GM12878 (cell line): ENCODE measurements at regions not wholly inside any gene's neighbourhood (a gene's known extent, or its start where the extent isn't known, plus 50 kb on each side); places are given as distances from the start of the nearest gene placed in this dataset.

Experiments
- ATAC-seq: fragments of 200-7000 bp; cut with Tn5 transposase; 3 replicates; pipeline ENCODE4 v1.9.1; 2020; ENCODE audit warnings: mild to moderate bottlenecking, moderate library complexity
- BruUV-seq: library from RNA; stranded (reverse); fragments of 400-500 nt; replicated peaks from 2 replicates; lab custom pipeline; 2021; lab: Mats Ljungman, UMichigan
- CTCF ChIA-PET: fragments of 300-600 bp; sonication (Branson Sonifier 250); formaldehyde crosslinking; extraction: SDS; loops from one replicate; lab custom pipeline; 2021; ENCODE audit warnings: inconsistent platforms; lab: Yijun Ruan, JAX
- POLR2A ChIA-PET: fragments of 350-600 bp; formaldehyde crosslinking; extraction: SDS; loops from one replicate; lab custom pipeline; 2021; ENCODE audit warnings: inconsistent platforms; lab: Charles Lee
- RAD21 ChIA-PET: fragments of 300-600 bp; sonication (Branson Sonifier 250); formaldehyde crosslinking; loops from one replicate; lab custom pipeline; 2023; ENCODE audit warnings: antibody characterized with exemption; ENCODE audit not compliant: unreplicated experiment; lab: Charles Lee
- SMC1A ChIA-PET: fragments of 300-600 bp; sonication (Branson Sonifier 250); formaldehyde crosslinking; loops from one replicate; lab custom pipeline; 2023; ENCODE audit not compliant: unreplicated experiment, uncharacterized antibody; lab: Charles Lee
- DNase-seq: peaks from one replicate; pipeline ENCODE4 v3.0.0-alpha.2; 2011; ENCODE audit warnings: low read depth, low spot score
- FAIRE-seq: peaks from 3 replicates; lab custom pipeline; 2011; peaks lifted over from hg19 to GRCh38; lab: Jason Lieb, UNC
- H2AFZ ChIP-seq: 2 replicates; pipeline ENCODE4 v1.6.0; 2011; ENCODE audit warnings: low read depth, low read length, control low read depth; ENCODE audit not compliant: control insufficient read depth
- H3K27ac ChIP-seq: 2 replicates; pipeline ENCODE4 v1.5.1; 2011; ENCODE audit warnings: control low read depth; ENCODE audit not compliant: control insufficient read depth, insufficient read depth
- H3K27me3 ChIP-seq, 2 experiments: replicated peaks in 1 of 2; 2 replicates each; pipeline versions ENCODE4 v1.6.0 to v1.6.1; 2011; ENCODE audit warnings: low read length in 1 of 2; ENCODE audit not compliant: control insufficient read depth in 2 of 2, insufficient read depth in 2 of 2
- H3K36me3 ChIP-seq, 2 experiments: 2 replicates each; pipeline ENCODE4 v1.5.1; 2011; ENCODE audit warnings: low read length in 1 of 2; ENCODE audit not compliant: control insufficient read depth in 2 of 2, insufficient read depth in 2 of 2
- H3K4me1 ChIP-seq: 2 replicates; pipeline ENCODE4 v1.6.1; 2011; ENCODE audit warnings: mild to moderate bottlenecking, low read length, moderate library complexity, mixed read lengths; ENCODE audit not compliant: control insufficient read depth, insufficient read depth
- H3K4me2 ChIP-seq: 2 replicates; pipeline ENCODE4 v1.6.0; 2011; ENCODE audit warnings: control low read depth; ENCODE audit not compliant: control insufficient read depth, insufficient read depth
- H3K4me3 ChIP-seq: fragments of 200-600 bp; sonication (generic); 2 replicates; pipeline ENCODE4 v1.5.1; 2016
- H3K79me2 ChIP-seq: 2 replicates; pipeline ENCODE4 v1.6.0; 2011; ENCODE audit warnings: low read length; ENCODE audit not compliant: control insufficient read depth, insufficient read depth
- H3K9ac ChIP-seq: 2 replicates; pipeline ENCODE4 v1.8.0; 2011; ENCODE audit warnings: low read length, control low read depth, mixed read lengths; ENCODE audit not compliant: control insufficient read depth, insufficient read depth
- H3K9me3 ChIP-seq: replicated peaks from 3 replicates; pipeline ENCODE4 v1.5.1; 2011; ENCODE audit warnings: mild to moderate bottlenecking, low read length; ENCODE audit not compliant: control insufficient read depth, insufficient read depth
- H4K20me1 ChIP-seq: 2 replicates; pipeline ENCODE4 v1.6.0; 2011; ENCODE audit not compliant: control insufficient read depth, insufficient read depth
- DPF2 ChIP-seq: fragments of 450-650 bp; IDR thresholded peaks from 2 replicates; pipeline ENCODE4 v1.6.1; 2017; ENCODE audit warnings: mild to moderate bottlenecking
- ETV6 ChIP-seq, 2 experiments: fragments of 450-650 bp in 1 of 2; IDR thresholded peaks in 1 of 2; conservative IDR thresholded peaks in 1 of 2; 2 replicates each; pipeline ENCODE4 v1.6.1; 2014; ENCODE audit warnings: antibody characterized with exemption in 1 of 2, borderline replicate concordance in 1 of 2, low read depth in 1 of 2, mild to moderate bottlenecking in 1 of 2, moderate library complexity in 1 of 2
- IRF3 ChIP-seq: fragments of 450-650 bp; IDR thresholded peaks from 2 replicates; pipeline ENCODE4 v1.6.1; 2014; ENCODE audit warnings: mild to moderate bottlenecking
- LARP7 ChIP-seq: fragments of 450-650 bp; IDR thresholded peaks from 2 replicates; pipeline ENCODE4 v1.6.1; 2017; ENCODE audit warnings: mild to moderate bottlenecking
- PBX3 ChIP-seq: IDR thresholded peaks from 2 replicates; pipeline ENCODE4 v1.6.1; 2011; ENCODE audit warnings: mild to moderate bottlenecking, low read depth, low read length, moderate library complexity; ENCODE audit not compliant: insufficient replicate concordance
- POLR2AphosphoS2 ChIP-seq: IDR thresholded peaks from 2 replicates; pipeline ENCODE4 v1.6.1; 2011; ENCODE audit warnings: low read depth, mild to moderate bottlenecking, low read length, improper control_type of control experiment, moderate library complexity
- RFX5 ChIP-seq: IDR thresholded peaks from 2 replicates; pipeline ENCODE4 v1.6.1; 2011; ENCODE audit warnings: low read depth, low read length, improper control_type of control experiment
- SMAD1 ChIP-seq: fragments of 450-650 bp; IDR thresholded peaks from 2 replicates; pipeline ENCODE4 v1.6.1; 2018; ENCODE audit warnings: mild to moderate bottlenecking, low read depth; ENCODE audit not compliant: partially characterized antibody
- SUPT20H ChIP-seq: IDR thresholded peaks from 2 replicates; pipeline ENCODE4 v1.6.1; 2011; ENCODE audit warnings: low read depth, mild to moderate bottlenecking, low read length, moderate library complexity, borderline replicate concordance; ENCODE audit not compliant: control insufficient read depth
- TAF1 ChIP-seq: IDR thresholded peaks from 2 replicates; pipeline ENCODE4 v1.6.1; 2011; ENCODE audit warnings: mild to moderate bottlenecking, low read depth, low read length, borderline replicate concordance
- WGBS: methylation state at CpG from one replicate; pipeline ENCODE4 v1.1.6; 2016; ENCODE audit warnings: low lambda C conversion rate; ENCODE audit not compliant: insufficient replicate concordance, insufficient coverage; ENCODE audit errors: missing lambda C conversion rate; 5-methylcytosine and 5-hydroxymethylcytosine counted together
- in situ Hi-C: fragments of 300-500 bp; cut with MboI; formaldehyde crosslinking; loops from 9 replicates; pipeline ENCODE4 v1.14.3; 2018; ENCODE audit warnings: mixed read lengths
- intact Hi-C: fragments of 100-400 bp; cut with micrococcal nuclease; formaldehyde crosslinking; loops from one replicate; pipeline ENCODE4 v1.14.2; 2022; ENCODE audit not compliant: unreplicated experiment
- TF ChIP-seq, protein P1 (sequence below): fragments of 450-650 bp; IDR thresholded peaks from 2 replicates; pipeline ENCODE4 v1.6.1; 2017; ENCODE audit warnings: mild to moderate bottlenecking
- TF ChIP-seq, protein P2 (sequence below): fragments of 450-650 bp; IDR thresholded peaks from 2 replicates; pipeline ENCODE4 v1.6.1; 2017; ENCODE audit warnings: mild to moderate bottlenecking, low read depth, inconsistent platforms; ENCODE audit not compliant: poor library complexity, severe bottlenecking

- ChIA-PET SMC1A (no interaction called here), POLR2A (no interaction called here), RAD21 (no interaction called here), CTCF (no interaction called here)
- Histone ChIP-seq H3K9me3 (no peaks in the 10 kb centered on the region), H3K4me1 (no peaks in the 10 kb centered on the region), H4K20me1 (no peaks in the 10 kb centered on the region), H3K27ac (no peak overlapping the region), H3K79me2 (no peaks in the 10 kb centered on the region), H3K36me3 (no peaks in the 10 kb centered on the region), H3K4me2 (no peak overlapping the region), H3K27me3 (no peaks in the 10 kb centered on the region), H3K4me3 (no peak overlapping the region), H3K9ac (no peak overlapping the region), H2AFZ (no peak overlapping the region)
- in situ Hi-C loops (no loop called here), intact Hi-C loops (no loop called here)
- no peak for DNase-seq
- no peak for FAIRE-seq
- 30% methylated on average over 2 of the region's 2 CpGs for WGBS
- BruUV-seq = no TSS peak
- no peak for ATAC-seq
- TF ChIP-seq DPF2 = no peak
- no peak for TF ChIP-seq ETV6 (conservative IDR thresholded peaks at IDR 0.05 in 1 of 2, IDR thresholded peaks at IDR 0.05 in 1 of 2; ENCODE audit: borderline replicate concordance in 1 of 2, low read depth in 1 of 2)
- TF ChIP-seq RFX5 = no peak
- TF ChIP-seq IRF3 = no peak
- TF ChIP-seq PBX3 = no peak
- TF ChIP-seq SMAD1 = no peak
- no peak for TF ChIP-seq POLR2AphosphoS2
- TF ChIP-seq SUPT20H = no peak
- TF ChIP-seq, protein P1, sequence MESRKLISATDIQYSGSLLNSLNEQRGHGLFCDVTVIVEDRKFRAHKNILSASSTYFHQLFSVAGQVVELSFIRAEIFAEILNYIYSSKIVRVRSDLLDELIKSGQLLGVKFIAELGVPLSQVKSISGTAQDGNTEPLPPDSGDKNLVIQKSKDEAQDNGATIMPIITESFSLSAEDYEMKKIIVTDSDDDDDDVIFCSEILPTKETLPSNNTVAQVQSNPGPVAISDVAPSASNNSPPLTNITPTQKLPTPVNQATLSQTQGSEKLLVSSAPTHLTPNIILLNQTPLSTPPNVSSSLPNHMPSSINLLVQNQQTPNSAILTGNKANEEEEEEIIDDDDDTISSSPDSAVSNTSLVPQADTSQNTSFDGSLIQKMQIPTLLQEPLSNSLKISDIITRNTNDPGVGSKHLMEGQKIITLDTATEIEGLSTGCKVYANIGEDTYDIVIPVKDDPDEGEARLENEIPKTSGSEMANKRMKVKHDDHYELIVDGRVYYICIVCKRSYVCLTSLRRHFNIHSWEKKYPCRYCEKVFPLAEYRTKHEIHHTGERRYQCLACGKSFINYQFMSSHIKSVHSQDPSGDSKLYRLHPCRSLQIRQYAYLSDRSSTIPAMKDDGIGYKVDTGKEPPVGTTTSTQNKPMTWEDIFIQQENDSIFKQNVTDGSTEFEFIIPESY = no peak
- TF ChIP-seq, protein P2, sequence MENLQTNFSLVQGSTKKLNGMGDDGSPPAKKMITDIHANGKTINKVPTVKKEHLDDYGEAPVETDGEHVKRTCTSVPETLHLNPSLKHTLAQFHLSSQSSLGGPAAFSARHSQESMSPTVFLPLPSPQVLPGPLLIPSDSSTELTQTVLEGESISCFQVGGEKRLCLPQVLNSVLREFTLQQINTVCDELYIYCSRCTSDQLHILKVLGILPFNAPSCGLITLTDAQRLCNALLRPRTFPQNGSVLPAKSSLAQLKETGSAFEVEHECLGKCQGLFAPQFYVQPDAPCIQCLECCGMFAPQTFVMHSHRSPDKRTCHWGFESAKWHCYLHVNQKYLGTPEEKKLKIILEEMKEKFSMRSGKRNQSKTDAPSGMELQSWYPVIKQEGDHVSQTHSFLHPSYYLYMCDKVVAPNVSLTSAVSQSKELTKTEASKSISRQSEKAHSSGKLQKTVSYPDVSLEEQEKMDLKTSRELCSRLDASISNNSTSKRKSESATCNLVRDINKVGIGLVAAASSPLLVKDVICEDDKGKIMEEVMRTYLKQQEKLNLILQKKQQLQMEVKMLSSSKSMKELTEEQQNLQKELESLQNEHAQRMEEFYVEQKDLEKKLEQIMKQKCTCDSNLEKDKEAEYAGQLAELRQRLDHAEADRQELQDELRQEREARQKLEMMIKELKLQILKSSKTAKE = no peak
- TF ChIP-seq LARP7 = no peak
- TF ChIP-seq TAF1 = no peak
These were observed 177.1 kb downstream of the DMAC1 start for GRCh38 chr9:7622481-7622880.
